Sigmoid colon (tissue), 6 donors: ENCODE measurements at regions not wholly inside any gene's neighbourhood (a gene's known extent, or its start where the extent isn't known, plus 50 kb on each side); places are given as distances from the start of the nearest gene placed in this dataset.

Experiments used
- DNase-seq: peaks from one replicate; pipeline ENCODE4 v3.0.0-alpha.2; 2019
- H3K27ac ChIP-seq, 4 donors: fragments of 200-600 bp; sonication (generic); one replicate each; pipeline ENCODE4 v1.5.1; 2016 to 2019; ENCODE audit warnings: mild to moderate bottlenecking in 1 of 4
- H3K27me3 ChIP-seq, 3 donors: fragments of 200-600 bp; sonication (generic); one replicate each; pipeline ENCODE4 v1.5.1; 2019; ENCODE audit warnings: mild to moderate bottlenecking in 1 of 3
- H3K36me3 ChIP-seq, 4 donors: fragments of 200-600 bp; sonication (generic); one replicate each; pipeline ENCODE4 v1.5.1; 2016 to 2019
- H3K4me1 ChIP-seq, 4 donors: fragments of 200-600 bp; sonication (generic); one replicate each; pipeline ENCODE4 v1.5.1; 2017 to 2019
- H3K4me3 ChIP-seq, 4 donors: fragments of 200-600 bp; sonication (generic); one replicate each; pipeline ENCODE4 v1.5.1; 2017 to 2019; ENCODE audit warnings: mild to moderate bottlenecking in 2 of 4, moderate library complexity in 1 of 4
- H3K9me3 ChIP-seq, 4 donors: fragments of 200-600 bp in 3 of 4; sonication (generic) in 3 of 4; one replicate each; pipeline versions ENCODE4 v1.5.1 to v1.6.1; 2013 to 2019
- EP300 ChIP-seq, 4 donors: sonication (generic); formaldehyde crosslinking; IDR thresholded peaks; one replicate each; pipeline ENCODE4 v1.6.1; 2017; ENCODE audit warnings: antibody characterized with exemption in 4 of 4
- POLR2A ChIP-seq, 2 donors: fragments of 450-650 bp; IDR thresholded peaks; one replicate each; pipeline ENCODE4 v1.6.1; 2016; ENCODE audit warnings: antibody characterized with exemption in 2 of 2, mild to moderate bottlenecking in 2 of 2, moderate library complexity in 2 of 2
- POLR2AphosphoS5 ChIP-seq, 4 donors: sonication (generic); formaldehyde crosslinking; IDR thresholded peaks; one replicate each; pipeline ENCODE4 v1.6.1; 2017; ENCODE audit warnings: antibody characterized with exemption in 4 of 4
- WGBS, 2 donors: extraction: QIAGEN DNeasy Blood & Tissue Kit; methylation state at CpG; one replicate each; pipeline ENCODE4 v1.1.7; 2013; 5-methylcytosine and 5-hydroxymethylcytosine counted together
- intact Hi-C: fragments of 100-400 bp; cut with DNase I; formaldehyde crosslinking; loops from one replicate; pipeline ENCODE4 v1.15.1; 2023
- TF ChIP-seq, protein P1 (sequence below), 4 experiments: fragments of 450-650 bp in 3 of 4; fragments of 200-600 bp in 1 of 4; IDR thresholded peaks; one replicate each; pipeline ENCODE4 v1.5.1; 2016 to 2019; ENCODE audit warnings: antibody characterized with exemption in 4 of 4, mild to moderate bottlenecking in 3 of 4, moderate library complexity in 2 of 4
- donor health status: healthy with polysubstance abuse.
- donor health status: healthy.

DNA sequence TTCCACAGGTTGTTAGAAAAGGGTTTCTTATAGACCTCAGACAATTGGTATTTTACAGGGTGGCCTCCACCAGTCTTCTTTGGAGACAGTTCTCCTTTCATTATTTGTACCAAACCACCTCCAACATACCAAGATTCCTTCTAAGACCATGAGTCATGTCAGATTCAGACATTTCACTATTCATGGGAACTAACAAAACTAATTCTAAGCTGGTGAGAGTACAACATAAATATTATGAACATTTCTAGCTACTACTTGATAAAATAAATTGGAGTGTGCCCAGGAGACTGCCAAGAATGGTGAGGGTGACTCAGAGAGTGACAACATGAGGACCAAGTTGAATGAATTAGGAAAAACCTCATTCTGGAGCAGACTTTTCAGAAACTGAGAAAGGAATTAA, 494.6 kb upstream of the LRRC4C start:
- intact Hi-C loops, result no loop called here
- H3K27me3 ChIP-seq, result no peaks in the 10 kb centered on the region
- TF ChIP-seq POLR2AphosphoS5 (IDR thresholded peaks at IDR 0.05), result no peak
- TF ChIP-seq, protein P1, sequence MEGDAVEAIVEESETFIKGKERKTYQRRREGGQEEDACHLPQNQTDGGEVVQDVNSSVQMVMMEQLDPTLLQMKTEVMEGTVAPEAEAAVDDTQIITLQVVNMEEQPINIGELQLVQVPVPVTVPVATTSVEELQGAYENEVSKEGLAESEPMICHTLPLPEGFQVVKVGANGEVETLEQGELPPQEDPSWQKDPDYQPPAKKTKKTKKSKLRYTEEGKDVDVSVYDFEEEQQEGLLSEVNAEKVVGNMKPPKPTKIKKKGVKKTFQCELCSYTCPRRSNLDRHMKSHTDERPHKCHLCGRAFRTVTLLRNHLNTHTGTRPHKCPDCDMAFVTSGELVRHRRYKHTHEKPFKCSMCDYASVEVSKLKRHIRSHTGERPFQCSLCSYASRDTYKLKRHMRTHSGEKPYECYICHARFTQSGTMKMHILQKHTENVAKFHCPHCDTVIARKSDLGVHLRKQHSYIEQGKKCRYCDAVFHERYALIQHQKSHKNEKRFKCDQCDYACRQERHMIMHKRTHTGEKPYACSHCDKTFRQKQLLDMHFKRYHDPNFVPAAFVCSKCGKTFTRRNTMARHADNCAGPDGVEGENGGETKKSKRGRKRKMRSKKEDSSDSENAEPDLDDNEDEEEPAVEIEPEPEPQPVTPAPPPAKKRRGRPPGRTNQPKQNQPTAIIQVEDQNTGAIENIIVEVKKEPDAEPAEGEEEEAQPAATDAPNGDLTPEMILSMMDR (IDR thresholded peaks at IDR 0.05), result no peak
- DNase-seq, result no peak
- no peak overlapping the region for H3K4me3 ChIP-seq
- no peak overlapping the region for H3K27ac ChIP-seq
- no peaks in the 10 kb centered on the region for H3K36me3 ChIP-seq
- no peaks in the 10 kb centered on the region for H3K4me1 ChIP-seq
- peaks cover 0 to 5% (median 2%) of the 10 kb centered on the region in 4 donors for H3K9me3 ChIP-seq

DNA sequence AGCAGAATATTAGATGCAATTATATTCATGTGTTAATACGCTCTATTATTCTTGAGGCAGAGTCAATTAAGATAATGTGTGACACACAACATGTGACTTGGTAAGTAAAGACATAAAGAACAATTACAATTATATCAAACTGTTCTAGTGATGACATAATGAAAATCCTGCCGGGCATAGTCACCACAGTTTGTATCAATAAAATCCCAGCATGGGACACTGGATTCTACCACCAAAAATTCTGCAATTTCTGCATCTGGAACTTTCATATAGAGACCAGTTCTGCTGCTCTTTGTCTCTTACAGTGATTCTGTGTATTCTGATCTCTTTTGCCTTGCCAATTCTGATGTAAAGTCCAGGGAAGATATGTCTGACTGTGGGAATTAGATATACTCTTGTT, 495.6 kb upstream of the LRRC4C start:
- TF ChIP-seq EP300 (IDR thresholded peaks at IDR 0.05), result no peak
- TF ChIP-seq, protein P1 (IDR thresholded peaks at IDR 0.05), result no peak
- TF ChIP-seq POLR2A (IDR thresholded peaks at IDR 0.05), result no peak
- TF ChIP-seq POLR2AphosphoS5 (IDR thresholded peaks at IDR 0.05), result no peak

DNA sequence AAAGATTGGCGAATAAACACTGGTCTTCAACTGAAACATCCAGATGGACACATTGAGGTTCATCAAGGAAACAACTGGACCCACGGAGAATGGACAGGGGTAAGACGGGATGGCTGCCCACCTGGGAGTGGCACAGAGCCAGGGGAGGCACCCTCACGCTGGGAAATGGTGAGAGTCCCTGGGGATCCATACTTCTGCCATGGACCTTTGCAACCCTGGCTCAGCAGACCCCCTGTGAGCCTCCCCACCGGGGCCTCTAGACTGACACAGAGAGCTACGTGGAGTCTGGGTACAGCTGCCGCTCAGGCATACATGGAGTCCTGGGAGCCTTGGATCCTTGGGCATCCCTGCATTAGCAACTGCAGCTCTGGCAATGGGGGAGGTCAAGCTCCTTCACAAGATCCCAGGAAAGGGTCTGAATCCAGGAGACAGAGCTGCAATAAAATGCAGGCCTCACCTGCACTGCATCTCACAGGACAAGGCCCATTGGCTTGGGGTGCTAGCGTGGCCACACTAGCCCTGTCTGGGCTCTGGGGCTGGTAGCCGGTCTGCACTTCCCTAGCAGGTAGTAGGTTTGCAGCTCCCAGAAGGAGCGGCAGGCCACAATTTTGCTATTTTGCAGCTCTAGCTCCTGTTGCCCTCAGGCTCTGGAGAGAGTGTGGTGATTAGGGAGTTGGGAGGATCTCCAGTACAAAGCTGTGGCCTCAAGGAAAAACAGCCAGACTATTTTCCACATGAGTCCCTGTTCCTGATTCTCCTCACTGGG, 496.4 kb upstream of the LRRC4C start:
- TF ChIP-seq, protein P1 (IDR thresholded peaks at IDR 0.05), result no peak
- TF ChIP-seq POLR2AphosphoS5 (IDR thresholded peaks at IDR 0.05) (no peak), POLR2A (IDR thresholded peaks at IDR 0.05) (no peak), EP300 (IDR thresholded peaks at IDR 0.05) (no peak)
- Histone ChIP-seq H3K27me3 (no peaks in the 10 kb centered on the region), H3K36me3 (no peaks in the 10 kb centered on the region), H3K4me3 (no peak overlapping the region), H3K27ac (no peak overlapping the region), H3K9me3 (peaks cover 0 to 5% (median 2%) of the 10 kb centered on the region in 4 donors), H3K4me1 (no peaks in the 10 kb centered on the region)
- WGBS, 2 donors, result 84 to 89% methylated on average over 10 of the region's 10 CpGs
- intact Hi-C loops, result no loop called here
- no peak for DNase-seq

More for the DNA sequence above, 495.6 kb upstream of the LRRC4C start:
- Histone ChIP-seq H3K9me3 (peaks cover 0 to 5% (median 2%) of the 10 kb centered on the region in 4 donors), H3K27ac (no peak overlapping the region), H3K36me3 (no peaks in the 10 kb centered on the region), H3K4me3 (no peak overlapping the region), H3K27me3 (no peaks in the 10 kb centered on the region), H3K4me1 (no peaks in the 10 kb centered on the region)
- 92 to 93% methylated on average over 2 of the region's 2 CpGs for WGBS, 2 donors
- intact Hi-C loops, result no loop called here
- DNase-seq, result no peak

DNA sequence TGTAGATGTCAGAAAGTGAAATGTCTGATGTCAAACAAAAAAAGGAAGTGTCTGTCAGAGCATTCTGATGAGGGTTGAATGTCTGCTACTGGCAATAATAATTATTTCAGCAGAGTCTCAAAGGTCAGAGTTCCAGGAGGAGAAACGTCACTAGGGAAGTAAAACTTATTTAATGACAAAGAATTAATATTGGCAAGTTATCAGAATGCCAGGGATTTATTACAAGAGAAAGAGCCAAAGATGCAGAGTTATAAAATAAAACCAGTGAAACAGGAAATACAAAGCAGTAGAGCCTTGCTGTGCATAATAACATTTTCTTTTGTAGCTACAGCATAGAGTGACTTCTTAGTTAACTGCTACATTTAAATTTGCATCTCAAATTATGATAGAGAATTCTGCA, 504.0 kb upstream of the LRRC4C start:
- DNase-seq, result no peak
- H3K27me3 ChIP-seq, result no peaks in the 10 kb centered on the region
- no peaks in the 10 kb centered on the region for H3K9me3 ChIP-seq
- intact Hi-C loops, result no loop called here
- TF ChIP-seq POLR2AphosphoS5 (IDR thresholded peaks at IDR 0.05) (no peak), EP300 (IDR thresholded peaks at IDR 0.05) (no peak), POLR2A (IDR thresholded peaks at IDR 0.05) (no peak)
- TF ChIP-seq, protein P1 (IDR thresholded peaks at IDR 0.05), result no peak
- 7 to 35% methylated on average over 1 of the region's 1 CpG for WGBS, 2 donors
- H3K4me1 ChIP-seq, result no peaks in the 10 kb centered on the region
- no peak overlapping the region for H3K4me3 ChIP-seq
- H3K27ac ChIP-seq, result no peak overlapping the region
- H3K36me3 ChIP-seq, result no peaks in the 10 kb centered on the region

DNA sequence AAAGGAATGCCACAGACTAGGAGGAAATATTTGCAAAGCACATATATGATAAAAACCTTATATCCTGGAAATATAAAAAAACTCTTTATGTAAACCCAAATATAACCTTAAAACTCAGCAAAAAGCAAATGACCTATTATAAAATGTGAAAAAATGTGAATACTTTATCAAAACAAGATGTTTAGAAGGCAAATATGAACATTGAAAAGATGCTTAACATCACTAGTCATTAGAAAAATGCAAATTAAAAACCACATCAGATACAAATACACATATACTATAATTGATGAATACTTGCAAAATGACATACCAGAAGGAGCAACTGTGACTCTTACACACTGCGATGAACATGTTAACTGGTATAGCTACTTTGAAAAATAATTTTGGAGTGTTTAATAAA, 511.2 kb upstream of the LRRC4C start:
- intact Hi-C loops, result no loop called here
- H3K27ac ChIP-seq, result no peak overlapping the region
- 95 to 96% methylated on average over 1 of the region's 1 CpG for WGBS, 2 donors

More for the DNA sequence above, 511.2 kb upstream of the LRRC4C start:
- H3K27me3 ChIP-seq, result no peaks in the 10 kb centered on the region
- no peaks in the 10 kb centered on the region for H3K36me3 ChIP-seq
- TF ChIP-seq, protein P1 (IDR thresholded peaks at IDR 0.05), result no peak
- TF ChIP-seq POLR2A (IDR thresholded peaks at IDR 0.05), result no peak
- no peak for TF ChIP-seq EP300 (IDR thresholded peaks at IDR 0.05)
- TF ChIP-seq POLR2AphosphoS5 (IDR thresholded peaks at IDR 0.05), result no peak
- no peaks in the 10 kb centered on the region for H3K4me1 ChIP-seq
- no peak overlapping the region for H3K4me3 ChIP-seq
- H3K9me3 ChIP-seq, result peaks cover 0 to 2% (median 0%) of the 10 kb centered on the region in 4 donors
- no peak for DNase-seq
